Neutrophil (primary cell): ENCODE measurements at regions not wholly inside any gene's neighbourhood (a gene's known extent, or its start where the extent isn't known, plus 50 kb on each side); places are given as distances from the start of the nearest gene placed in this dataset.

Experiments
- H3K27ac ChIP-seq: fragments of 200-600 bp; sonication (generic); 2 replicates; pipeline ENCODE4 v1.5.1; 2016; ENCODE audit warnings: mild to moderate bottlenecking, moderate library complexity
- H3K27me3 ChIP-seq: fragments of 200-600 bp; sonication (generic); 2 replicates; pipeline ENCODE4 v1.6.0; 2016; ENCODE audit warnings: mild to moderate bottlenecking
- H3K36me3 ChIP-seq: fragments of 200-600 bp; sonication (generic); 2 replicates; pipeline ENCODE4 v1.5.1; 2017
- H3K4me1 ChIP-seq, 2 experiments: fragments of 200-600 bp in 1 of 2; sonication (generic) in 1 of 2; 1 replicate in 1 of 2; 2 replicates in 1 of 2; pipeline versions ENCODE4 v1.5.1 to v1.6.1; 2013 to 2016; ENCODE audit warnings: low read depth in 1 of 2, low read length in 1 of 2, mild to moderate bottlenecking in 1 of 2, moderate library complexity in 1 of 2; ENCODE audit not compliant: control insufficient read depth in 1 of 2, insufficient read depth in 1 of 2
- H3K4me3 ChIP-seq, 2 experiments: fragments of 200-600 bp in 1 of 2; sonication (generic) in 1 of 2; 1 replicate in 1 of 2; 2 replicates in 1 of 2; pipeline ENCODE4 v1.5.1; 2013 to 2016; ENCODE audit warnings: low read depth in 1 of 2, low read length in 1 of 2, mild to moderate bottlenecking in 1 of 2, moderate library complexity in 1 of 2
- H3K9me3 ChIP-seq: fragments of 200-600 bp; sonication (generic); 2 replicates; pipeline ENCODE4 v1.5.1; 2016
- CTCF ChIP-seq: fragments of 200-600 bp; sonication (generic); IDR thresholded peaks from 2 replicates; pipeline ENCODE4 v1.5.1; 2016; ENCODE audit warnings: antibody characterized with exemption

- H3K9me3 ChIP-seq: peaks cover 4% of the 10 kb centered on the region
- H3K27ac ChIP-seq: no peak overlapping the region
- no peaks in the 10 kb centered on the region for H3K36me3 ChIP-seq
- no peak overlapping the region for H3K4me3 ChIP-seq
- no peaks in the 10 kb centered on the region for H3K4me1 ChIP-seq
- no peak for TF ChIP-seq CTCF
- H3K27me3 ChIP-seq: no peaks in the 10 kb centered on the region
Measured at GRCh38 chr13:90622541-90622940, 724.9 kb upstream of the MIR17HG start.

- Histone ChIP-seq H3K9me3 (no peaks in the 10 kb centered on the region), H3K36me3 (no peaks in the 10 kb centered on the region), H3K27me3 (no peaks in the 10 kb centered on the region), H3K4me3 (no peak overlapping the region), H3K4me1 (no peaks in the 10 kb centered on the region), H3K27ac (no peak overlapping the region)
- no peak for TF ChIP-seq CTCF
Measured at GRCh38 chr13:90623318-90624011, 724.0 kb upstream of the MIR17HG start.

GRCh38 chr13:90627813-90628212 lies 719.7 kb upstream of the MIR17HG start:
- H3K4me1 ChIP-seq: no peaks in the 10 kb centered on the region
- no peak overlapping the region for H3K4me3 ChIP-seq
- TF ChIP-seq CTCF: no peak
- no peaks in the 10 kb centered on the region for H3K36me3 ChIP-seq
- H3K9me3 ChIP-seq: no peaks in the 10 kb centered on the region
- H3K27ac ChIP-seq: no peak overlapping the region
- no peaks in the 10 kb centered on the region for H3K27me3 ChIP-seq

GRCh38 chr13:90628471-90628870 lies 719.0 kb upstream of the MIR17HG start:
- H3K9me3 ChIP-seq: no peaks in the 10 kb centered on the region
- H3K27me3 ChIP-seq: no peaks in the 10 kb centered on the region
- no peak overlapping the region for H3K27ac ChIP-seq
- H3K4me3 ChIP-seq: no peak overlapping the region
- H3K36me3 ChIP-seq: no peaks in the 10 kb centered on the region
- no peaks in the 10 kb centered on the region for H3K4me1 ChIP-seq
- no peak for TF ChIP-seq CTCF

- TF ChIP-seq CTCF: no peak
- Histone ChIP-seq H3K4me3 (no peak overlapping the region), H3K36me3 (no peaks in the 10 kb centered on the region), H3K27me3 (no peaks in the 10 kb centered on the region), H3K9me3 (no peaks in the 10 kb centered on the region), H3K27ac (no peak overlapping the region), H3K4me1 (no peaks in the 10 kb centered on the region)
Measured at GRCh38 chr13:90630716-90631115, 716.8 kb upstream of the MIR17HG start.
